ENCODE measurements at regions not wholly inside any gene's neighbourhood (a gene's known extent, or its start where the extent isn't known, plus 50 kb on each side); places are given as distances from the start of the nearest gene placed in this dataset.
"Not testable (repeated sequence)": the region's sequence is repeated elsewhere in the genome, so short reads cannot be mapped to it uniquely, and the experiment has no call there.

- not testable (repeated sequence) for H3K4me1 Mint-ChIP-seq; H3K27ac Mint-ChIP-seq; DNase-seq (ENCODE audit: low spot score in 2 of 2); H3K27me3 Mint-ChIP-seq; ATAC-seq (ENCODE audit: low read depth); H3K36me3 Mint-ChIP-seq; H3K9me3 Mint-ChIP-seq; H3K4me3 Mint-ChIP-seq
Measured at GRCh38 chr1:229935157-229935556, 131.9 kb upstream of the GALNT2 start.

- Mint-ChIP-seq H3K4me3 (no peak overlapping the region), H3K36me3 (no peaks in the 10 kb centered on the region), H3K4me1 (no peaks in the 10 kb centered on the region), H3K27me3 (peaks cover 4% of the 10 kb centered on the region), H3K27ac (no peak overlapping the region), H3K9me3 (no peaks in the 10 kb centered on the region)
- no peak for DNase-seq (ENCODE audit: low spot score in 2 of 2)
- no peak for ATAC-seq (ENCODE audit: low read depth)
Measured at GRCh38 chr1:229938551-229938950, 128.5 kb upstream of the GALNT2 start.

DNA sequence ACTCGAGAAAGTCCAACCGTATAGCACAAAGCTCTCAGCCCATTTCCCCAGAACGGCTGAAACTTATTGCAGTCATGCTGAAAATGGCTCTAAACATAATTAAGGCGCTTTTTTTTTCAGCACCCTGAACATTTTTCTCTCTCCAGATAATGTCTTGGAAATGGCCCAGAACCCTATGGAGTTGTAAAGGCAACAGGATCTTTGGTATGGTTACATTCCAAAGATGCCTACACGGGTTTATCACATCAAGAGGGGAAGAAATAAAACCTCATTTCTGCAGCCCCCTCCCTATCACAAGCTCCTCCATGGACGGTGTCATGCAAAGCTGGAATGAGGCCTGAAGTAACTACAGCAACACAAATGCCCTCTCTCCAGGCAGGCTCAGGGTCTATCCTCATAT lies 126.4 kb upstream of the GALNT2 start:
- ATAC-seq (ENCODE audit: low read depth) (no peak), DNase-seq (ENCODE audit: low spot score in 2 of 2) (no peak)

GRCh38 chr1:229941160-229941559 lies 125.9 kb upstream of the GALNT2 start:
- Mint-ChIP-seq H3K27me3 (peaks cover 8% of the 10 kb centered on the region), H3K4me3 (no peak overlapping the region), H3K27ac (no peak overlapping the region)

More for the DNA sequence above, 126.4 kb upstream of the GALNT2 start:
- Mint-ChIP-seq H3K4me3 (no peak overlapping the region), H3K4me1 (no peaks in the 10 kb centered on the region), H3K27ac (no peak overlapping the region), H3K27me3 (peaks cover 8% of the 10 kb centered on the region), H3K9me3 (no peaks in the 10 kb centered on the region), H3K36me3 (no peaks in the 10 kb centered on the region)

GRCh38 chr1:229941831-229942230 lies 125.2 kb upstream of the GALNT2 start:
- Mint-ChIP-seq H3K4me1 (no peaks in the 10 kb centered on the region), H3K27me3 (peaks cover 8% of the 10 kb centered on the region), H3K4me3 (no peak overlapping the region), H3K9me3 (no peaks in the 10 kb centered on the region), H3K27ac (no peak overlapping the region), H3K36me3 (no peaks in the 10 kb centered on the region)
- no peak for DNase-seq (ENCODE audit: low spot score in 2 of 2)
- ATAC-seq (ENCODE audit: low read depth) = no peak

More at GRCh38 chr1:229941160-229941559, 125.9 kb upstream of the GALNT2 start:
- DNase-seq (ENCODE audit: low spot score in 2 of 2) (no peak), ATAC-seq (ENCODE audit: low read depth) (no peak)
- Mint-ChIP-seq H3K4me1 (no peaks in the 10 kb centered on the region), H3K36me3 (no peaks in the 10 kb centered on the region), H3K9me3 (no peaks in the 10 kb centered on the region)

DNA sequence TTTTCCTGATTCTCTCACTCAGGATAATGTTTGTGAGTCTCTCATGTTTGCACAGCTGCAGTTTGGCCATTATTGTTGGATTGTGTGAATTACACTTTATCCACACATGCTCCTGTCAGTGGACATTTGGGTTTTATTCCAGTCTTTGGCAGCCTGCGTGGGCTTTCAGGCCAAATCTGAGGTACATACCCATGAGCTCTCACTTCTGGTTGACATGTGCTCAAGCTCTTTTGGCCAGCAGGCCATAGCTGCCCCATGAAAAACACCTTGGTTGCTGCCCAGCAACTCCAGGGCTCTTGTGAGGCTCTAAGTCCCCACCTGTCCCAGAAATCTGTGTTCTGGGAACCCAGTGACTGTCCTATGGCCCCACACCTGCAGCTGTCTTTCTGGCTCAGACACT lies 124.5 kb upstream of the GALNT2 start:
- no peaks in the 10 kb centered on the region for H3K36me3 Mint-ChIP-seq
- no peaks in the 10 kb centered on the region for H3K4me1 Mint-ChIP-seq
- ATAC-seq (ENCODE audit: low read depth) (no peak), DNase-seq (ENCODE audit: low spot score in 2 of 2) (no peak)
- no peaks in the 10 kb centered on the region for H3K9me3 Mint-ChIP-seq
- no peak overlapping the region for H3K4me3 Mint-ChIP-seq
- no peak overlapping the region for H3K27ac Mint-ChIP-seq
- H3K27me3 Mint-ChIP-seq = peaks cover 8% of the 10 kb centered on the region

- H3K4me3 Mint-ChIP-seq = no peak overlapping the region
- ATAC-seq (ENCODE audit: low read depth) (no peak), DNase-seq (ENCODE audit: low spot score in 2 of 2) (no peak)
- H3K27me3 Mint-ChIP-seq = peaks cover 7% of the 10 kb centered on the region
- H3K27ac Mint-ChIP-seq = no peak overlapping the region
- H3K4me1 Mint-ChIP-seq = no peaks in the 10 kb centered on the region
- no peaks in the 10 kb centered on the region for H3K36me3 Mint-ChIP-seq
- H3K9me3 Mint-ChIP-seq = no peaks in the 10 kb centered on the region
Measured at GRCh38 chr1:229943148-229943714, 123.8 kb upstream of the GALNT2 start.

GRCh38 chr1:229943988-229944743 lies 122.9 kb upstream of the GALNT2 start:
- ATAC-seq (ENCODE audit: low read depth) (no peak), DNase-seq (ENCODE audit: low spot score in 2 of 2) (no peak)
- no peaks in the 10 kb centered on the region for H3K9me3 Mint-ChIP-seq
- peaks cover 7% of the 10 kb centered on the region for H3K27me3 Mint-ChIP-seq
- no peak overlapping the region for H3K4me3 Mint-ChIP-seq
- H3K27ac Mint-ChIP-seq = no peak overlapping the region
- H3K4me1 Mint-ChIP-seq = no peaks in the 10 kb centered on the region
- H3K36me3 Mint-ChIP-seq = no peaks in the 10 kb centered on the region

DNA sequence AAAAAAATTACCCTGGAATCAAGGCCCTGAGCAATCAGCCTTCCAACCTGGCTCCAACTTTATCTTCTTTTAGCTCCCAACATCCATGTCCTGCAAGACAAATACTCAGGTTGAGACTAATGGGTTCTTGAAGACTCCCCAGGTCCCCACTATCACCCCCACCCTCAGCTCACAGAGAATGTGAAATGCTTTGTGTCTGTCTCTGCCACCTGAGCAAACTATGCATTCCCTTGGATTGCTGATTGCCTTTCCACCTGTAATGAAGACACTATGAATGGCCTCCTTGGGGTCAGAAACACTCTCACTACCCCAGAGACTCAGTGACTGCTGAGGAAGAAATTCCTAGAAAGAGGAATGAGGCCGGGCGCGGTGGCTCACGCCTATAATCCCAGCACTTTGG lies 121.2 kb upstream of the GALNT2 start:
- Mint-ChIP-seq H3K9me3 (no peaks in the 10 kb centered on the region), H3K27me3 (peaks cover 5% of the 10 kb centered on the region), H3K4me3 (no peak overlapping the region), H3K4me1 (no peaks in the 10 kb centered on the region), H3K27ac (no peak overlapping the region), H3K36me3 (no peaks in the 10 kb centered on the region)
- DNase-seq (ENCODE audit: low spot score in 2 of 2) (no peak), ATAC-seq (ENCODE audit: low read depth) (no peak)

GRCh38 chr1:229947968-229948367 lies 119.1 kb upstream of the GALNT2 start:
- H3K36me3 Mint-ChIP-seq = no peaks in the 10 kb centered on the region
- H3K27me3 Mint-ChIP-seq = peaks cover 5% of the 10 kb centered on the region
- no peak for DNase-seq (ENCODE audit: low spot score in 2 of 2)
- H3K9me3 Mint-ChIP-seq = no peaks in the 10 kb centered on the region
- H3K4me1 Mint-ChIP-seq = no peaks in the 10 kb centered on the region
- ATAC-seq (ENCODE audit: low read depth) = no peak
- no peak overlapping the region for H3K27ac Mint-ChIP-seq
- H3K4me3 Mint-ChIP-seq = no peak overlapping the region

DNA sequence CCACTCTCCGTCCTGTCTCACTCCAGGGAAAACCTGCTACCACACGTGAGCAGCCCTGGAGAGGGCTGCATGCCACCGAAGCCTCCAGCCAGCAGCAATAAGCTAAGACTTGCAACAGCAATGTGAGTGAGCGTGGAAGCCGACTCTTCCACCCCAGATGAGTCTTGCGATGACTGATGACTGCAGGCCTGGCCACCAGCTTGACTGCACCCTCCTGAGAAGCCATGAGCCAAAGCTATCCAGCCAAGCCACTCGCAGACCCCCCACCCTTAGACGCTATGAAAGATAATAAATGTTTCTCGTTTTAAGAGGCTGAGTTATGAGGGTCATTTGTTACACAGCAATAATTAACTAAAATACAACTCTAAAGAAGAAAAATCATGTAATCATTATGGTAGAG lies 118.6 kb upstream of the GALNT2 start:
- H3K27me3 Mint-ChIP-seq = peaks cover 7% of the 10 kb centered on the region
- ATAC-seq (ENCODE audit: low read depth) (no peak), DNase-seq (ENCODE audit: low spot score in 2 of 2) (no peak)
- H3K4me3 Mint-ChIP-seq = no peak overlapping the region
- H3K9me3 Mint-ChIP-seq = no peaks in the 10 kb centered on the region
- H3K27ac Mint-ChIP-seq = no peak overlapping the region
- no peaks in the 10 kb centered on the region for H3K36me3 Mint-ChIP-seq
- no peaks in the 10 kb centered on the region for H3K4me1 Mint-ChIP-seq

GRCh38 chr1:229949500-229949899 lies 117.5 kb upstream of the GALNT2 start:
- H3K4me1 Mint-ChIP-seq = no peaks in the 10 kb centered on the region
- H3K27me3 Mint-ChIP-seq = peaks cover 7% of the 10 kb centered on the region
- H3K27ac Mint-ChIP-seq = no peak overlapping the region
- no peak for DNase-seq (ENCODE audit: low spot score in 2 of 2)
- no peaks in the 10 kb centered on the region for H3K9me3 Mint-ChIP-seq
- H3K36me3 Mint-ChIP-seq = no peaks in the 10 kb centered on the region
- no peak overlapping the region for H3K4me3 Mint-ChIP-seq
- no peak for ATAC-seq (ENCODE audit: low read depth)

DNA sequence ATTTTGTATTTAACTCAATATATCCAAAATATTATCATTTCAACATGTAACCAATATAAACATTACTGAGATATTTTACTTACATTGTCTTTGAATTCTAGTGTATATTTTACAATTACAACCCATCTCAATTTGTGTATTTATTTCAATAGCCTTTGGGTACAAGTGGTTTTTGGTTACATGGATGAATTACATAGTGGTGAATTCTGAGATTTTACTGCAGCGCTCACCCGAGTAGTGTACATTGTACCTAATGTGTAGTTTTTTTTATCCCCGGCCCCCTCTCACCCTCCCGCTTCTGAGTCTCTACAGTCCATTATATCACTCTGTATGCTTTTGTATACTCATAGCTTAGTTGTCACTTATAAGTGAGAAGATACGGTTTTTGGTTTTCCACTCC lies 117.0 kb upstream of the GALNT2 start:
- DNase-seq (ENCODE audit: low spot score in 2 of 2) (no peak), ATAC-seq (ENCODE audit: low read depth) (no peak)
- no peaks in the 10 kb centered on the region for H3K4me1 Mint-ChIP-seq
- no peak overlapping the region for H3K4me3 Mint-ChIP-seq
- peaks cover 7% of the 10 kb centered on the region for H3K27me3 Mint-ChIP-seq
- H3K27ac Mint-ChIP-seq = no peak overlapping the region
- no peaks in the 10 kb centered on the region for H3K9me3 Mint-ChIP-seq
- H3K36me3 Mint-ChIP-seq = no peaks in the 10 kb centered on the region

DNA sequence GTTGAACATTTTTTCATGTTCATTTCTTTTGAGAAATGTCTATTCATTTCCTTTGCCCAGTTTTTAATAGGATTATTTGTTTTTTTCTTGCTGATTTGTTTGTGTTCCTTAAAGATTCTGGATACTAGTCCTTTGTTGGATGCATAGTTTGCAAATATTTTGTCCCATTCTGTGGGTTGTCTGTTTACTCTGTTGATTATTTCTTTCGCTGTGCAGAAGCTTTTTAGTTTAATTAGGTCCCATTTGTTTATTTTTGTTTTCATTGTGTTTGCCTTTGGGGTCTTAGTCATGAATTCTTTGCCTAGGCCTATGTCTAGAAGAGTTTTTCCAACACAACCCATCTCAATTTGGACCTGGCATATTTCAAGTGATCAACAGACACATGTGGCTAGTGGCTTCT lies 116.1 kb upstream of the GALNT2 start:
- Mint-ChIP-seq H3K4me1 (no peaks in the 10 kb centered on the region), H3K36me3 (no peaks in the 10 kb centered on the region), H3K27me3 (peaks cover 3% of the 10 kb centered on the region), H3K9me3 (no peaks in the 10 kb centered on the region), H3K27ac (peak overlapping the region; percentile 8), H3K4me3 (no peak overlapping the region)
- no peak for DNase-seq (ENCODE audit: low spot score in 2 of 2)
- no peak for ATAC-seq (ENCODE audit: low read depth)
